Fibroblast of skin of scalp (primary cell): ENCODE measurements at regions not wholly inside any gene's neighbourhood (a gene's known extent, or its start where the extent isn't known, plus 50 kb on each side); places are given as distances from the start of the nearest gene placed in this dataset.

Source experiments
- DNase-seq: peaks from one replicate; pipeline ENCODE4 v3.0.0-alpha.2; 2013

GRCh38 chr12:11946161-11946560 is 124.6 kb upstream of the BCL2L14 start:
- DNase-seq, result no peak

- no peak for DNase-seq
Measured at GRCh38 chr12:11947213-11947612, 123.5 kb upstream of the BCL2L14 start.

GRCh38 chr12:11949738-11950411 is 120.9 kb upstream of the BCL2L14 start:
- no peak for DNase-seq

- no peak for DNase-seq
Measured at GRCh38 chr12:11951209-11951608, 119.5 kb upstream of the BCL2L14 start.

GRCh38 chr12:11953523-11953922 is 117.2 kb upstream of the BCL2L14 start:
- DNase-seq, result no peak

GRCh38 chr12:11954181-11954580 is 116.6 kb upstream of the BCL2L14 start:
- DNase-seq, result no peak

- peak; percentile 94 for DNase-seq
Measured at GRCh38 chr12:11958221-11959091, 112.3 kb upstream of the BCL2L14 start.

GRCh38 chr12:11959117-11959823 is 111.5 kb upstream of the BCL2L14 start:
- DNase-seq, result no peak

- no peak for DNase-seq
Measured at GRCh38 chr12:11960646-11961045, 110.1 kb upstream of the BCL2L14 start.

- DNase-seq, result peak; percentile 22
Measured at GRCh38 chr12:11961686-11962085, 109.1 kb upstream of the BCL2L14 start.

- no peak for DNase-seq
Measured at GRCh38 chr12:11962860-11963259, 107.9 kb upstream of the BCL2L14 start.

GRCh38 chr12:11963841-11964471 is 106.8 kb upstream of the BCL2L14 start:
- no peak for DNase-seq

- no peak for DNase-seq
Measured at GRCh38 chr12:11965258-11965910, 105.4 kb upstream of the BCL2L14 start.

- no peak for DNase-seq
Measured at GRCh38 chr12:11967376-11968047, 103.2 kb upstream of the BCL2L14 start.

- DNase-seq, result no peak
Measured at GRCh38 chr12:11968048-11968383, 102.7 kb upstream of the BCL2L14 start.

- DNase-seq, result no peak
Measured at GRCh38 chr12:11968516-11968915, 102.2 kb upstream of the BCL2L14 start.

- no peak for DNase-seq
Measured at GRCh38 chr12:11969437-11970154, 101.1 kb upstream of the BCL2L14 start.

- no peak for DNase-seq
Measured at GRCh38 chr12:11970155-11970520, 100.6 kb upstream of the BCL2L14 start.

GRCh38 chr12:11973396-11973795 is 97.3 kb upstream of the BCL2L14 start:
- no peak for DNase-seq

- no peak for DNase-seq
Measured at GRCh38 chr12:11976005-11976404, 94.7 kb upstream of the BCL2L14 start.

GRCh38 chr12:11978726-11979384 is 91.9 kb upstream of the BCL2L14 start:
- DNase-seq, result peak; percentile 48
